LHCN-M2 (cell line): ENCODE measurements at regions not wholly inside any gene's neighbourhood (a gene's known extent, or its start where the extent isn't known, plus 50 kb on each side); places are given as distances from the start of the nearest gene placed in this dataset.

Source experiments
- DNase-seq: peaks from one replicate; pipeline ENCODE4 v3.0.0-alpha.2; 2012; ENCODE audit warnings: low read depth

DNA sequence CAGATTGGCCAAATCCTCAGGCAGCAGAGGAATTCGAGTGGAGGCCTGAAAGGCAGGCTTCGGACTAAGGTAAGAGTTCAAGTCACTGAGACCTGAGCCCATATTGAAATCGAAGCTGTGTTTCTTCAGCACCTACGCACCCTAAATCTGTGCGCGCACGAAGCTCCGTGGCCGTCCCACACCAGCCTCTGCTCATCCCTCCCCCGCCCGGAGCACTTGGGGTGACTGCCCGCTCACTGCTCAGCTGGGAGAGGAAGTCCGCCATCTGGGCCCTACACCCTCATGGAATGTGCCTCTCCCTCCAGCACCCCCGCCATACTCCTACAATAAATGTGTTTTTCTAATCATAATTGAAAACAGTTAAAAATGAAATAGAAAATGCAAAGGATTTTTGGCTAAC, 734.5 kb downstream of the GALR1 start:
- DNase-seq = no peak

DNA sequence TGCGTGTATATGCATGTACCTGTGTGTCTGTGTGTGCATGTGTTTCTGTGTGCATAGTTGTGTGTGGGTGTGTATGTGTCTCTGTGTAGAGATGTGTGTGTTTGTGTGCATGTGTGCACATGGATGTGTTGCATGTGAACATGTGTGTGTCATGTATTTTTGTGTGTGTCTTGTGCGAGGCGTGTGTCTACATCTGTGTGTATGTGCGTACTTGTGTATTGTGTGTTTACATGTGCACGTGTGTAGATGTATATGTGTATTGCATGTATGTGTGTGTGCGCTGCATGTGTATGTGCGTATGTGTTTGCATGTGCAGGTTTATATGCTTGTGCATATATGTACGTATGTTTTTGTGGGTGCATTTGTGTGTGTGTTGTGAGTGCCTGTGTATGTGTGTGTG, 735.2 kb downstream of the GALR1 start:
- DNase-seq = no peak

DNA sequence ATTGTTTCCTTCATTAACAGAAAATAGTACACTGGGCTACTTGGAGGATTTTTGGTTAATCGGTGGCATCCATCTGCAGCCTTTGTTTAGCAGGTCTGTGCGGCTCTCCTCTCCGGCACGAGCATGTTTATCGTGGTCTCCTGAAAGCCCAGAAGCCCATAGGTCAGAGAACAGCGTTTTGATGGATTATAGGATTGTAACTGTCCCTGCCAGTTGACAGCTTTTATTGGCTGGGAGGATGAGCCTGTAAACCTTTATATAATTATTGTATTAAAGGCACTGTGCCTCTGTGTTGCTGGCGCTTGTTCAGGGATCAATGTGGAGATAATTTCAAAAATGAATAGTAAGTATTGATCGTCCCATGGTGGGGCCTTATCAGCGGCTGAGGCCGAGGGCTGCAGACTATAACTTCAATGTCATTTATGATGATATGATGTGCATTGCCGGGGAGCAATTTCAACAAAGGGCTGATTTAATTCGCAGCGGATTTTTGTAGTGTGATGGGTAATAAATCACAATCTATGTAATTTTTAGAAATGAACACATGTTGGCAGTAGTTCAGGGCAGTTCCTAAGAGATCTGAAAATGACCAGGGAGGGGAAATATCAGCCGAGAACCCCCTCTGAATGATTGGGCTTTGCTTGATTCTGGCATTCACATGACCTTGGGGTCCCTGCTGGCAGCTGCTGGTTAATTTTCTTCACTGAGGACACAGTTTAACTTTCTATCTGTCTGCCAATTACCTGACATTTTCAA, 736.1 kb downstream of the GALR1 start:
- no peak for DNase-seq

DNA sequence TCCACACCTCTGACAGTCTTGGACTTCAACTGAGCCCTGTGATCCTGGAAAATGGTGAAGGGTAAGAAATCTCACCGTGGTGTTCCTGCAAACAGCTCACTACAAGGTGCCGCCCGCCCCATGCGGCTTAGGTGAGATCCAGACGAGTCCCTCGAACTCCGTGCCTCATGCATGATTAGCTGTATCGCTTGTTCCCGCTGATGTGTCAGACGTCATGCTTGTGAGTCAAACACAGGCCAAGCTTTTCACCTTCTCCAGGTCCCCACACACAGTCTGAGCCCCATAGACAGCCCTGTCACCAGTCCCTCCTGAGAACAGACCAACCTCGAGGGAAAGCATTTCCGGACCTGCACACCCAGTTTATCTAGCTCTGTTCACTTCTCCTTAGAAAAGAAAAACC, 740.5 kb downstream of the GALR1 start:
- DNase-seq = no peak

DNA sequence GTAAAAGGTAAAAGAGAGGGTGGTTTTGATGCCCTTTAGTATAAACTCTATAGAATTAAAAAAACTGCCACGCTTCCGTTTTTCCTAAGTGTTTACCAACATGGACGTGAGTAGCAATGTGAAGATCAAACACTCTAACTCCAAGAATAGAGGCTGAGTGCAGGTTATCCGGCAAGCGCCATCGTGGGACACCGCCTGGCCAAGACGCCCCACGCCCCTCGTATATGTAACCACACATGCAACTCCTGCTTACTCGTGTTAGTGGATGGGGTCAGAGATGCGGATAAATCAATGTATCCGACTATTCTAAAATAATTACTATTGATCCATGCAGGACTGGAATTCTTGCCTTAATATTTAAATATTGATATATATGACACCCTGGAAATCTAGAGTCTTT, 741.3 kb downstream of the GALR1 start:
- DNase-seq = no peak

DNA sequence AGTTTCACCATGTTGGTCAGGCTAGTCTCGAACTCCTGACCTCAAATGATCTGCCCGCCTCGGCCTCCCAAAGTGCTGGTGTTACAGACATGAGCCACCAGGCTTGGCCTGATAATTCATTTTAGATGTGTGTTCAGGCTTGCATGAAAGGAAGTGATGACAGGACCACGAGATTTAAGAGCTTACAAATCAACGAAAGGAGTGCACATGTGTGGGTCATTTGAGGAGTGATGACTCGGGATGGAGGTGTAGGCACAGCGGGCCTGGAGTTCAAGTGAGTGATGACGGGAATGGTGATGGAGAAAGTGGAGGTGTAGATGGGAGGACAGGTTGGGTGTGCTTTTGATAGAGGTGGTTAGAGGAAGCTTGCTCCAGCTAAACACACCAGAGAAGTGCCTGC, 742.4 kb downstream of the GALR1 start:
- no peak for DNase-seq

DNA sequence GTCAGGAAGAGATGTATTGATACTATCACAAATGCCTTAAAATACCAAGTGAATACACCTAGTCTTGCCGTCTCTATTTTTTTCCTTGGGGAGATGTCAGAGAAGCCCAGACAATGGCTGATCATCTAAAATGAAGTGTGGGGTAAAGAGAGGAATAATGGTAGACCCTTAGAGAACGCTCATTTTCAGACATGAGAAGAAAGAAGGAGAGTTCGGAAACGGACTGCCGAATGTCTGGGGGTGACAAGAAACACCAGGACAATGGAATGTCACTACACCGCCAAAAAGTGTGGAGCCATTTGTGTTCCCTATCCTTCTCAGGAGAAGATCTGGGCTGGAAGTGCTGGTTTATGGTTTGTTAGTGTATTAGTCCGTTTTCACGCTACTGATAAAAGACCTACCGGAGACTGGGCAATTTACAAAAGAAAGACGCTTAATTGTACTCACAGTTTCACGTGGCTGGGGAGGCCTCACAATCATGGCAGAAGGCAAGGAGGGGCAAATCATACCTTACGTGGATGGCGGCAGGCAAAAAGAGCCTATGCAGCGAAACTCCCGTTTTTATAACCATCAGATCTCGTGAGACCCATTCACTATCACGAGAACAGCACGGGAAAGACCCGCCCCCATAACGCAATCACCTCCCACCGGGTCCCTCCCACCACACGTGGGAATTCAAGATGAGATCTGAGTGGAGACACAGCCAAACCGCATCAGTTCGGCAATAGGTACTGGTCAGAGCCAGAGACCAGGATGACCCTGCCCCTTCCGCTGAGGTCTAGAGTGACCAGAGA, 743.7 kb downstream of the GALR1 start:
- DNase-seq = no peak

DNA sequence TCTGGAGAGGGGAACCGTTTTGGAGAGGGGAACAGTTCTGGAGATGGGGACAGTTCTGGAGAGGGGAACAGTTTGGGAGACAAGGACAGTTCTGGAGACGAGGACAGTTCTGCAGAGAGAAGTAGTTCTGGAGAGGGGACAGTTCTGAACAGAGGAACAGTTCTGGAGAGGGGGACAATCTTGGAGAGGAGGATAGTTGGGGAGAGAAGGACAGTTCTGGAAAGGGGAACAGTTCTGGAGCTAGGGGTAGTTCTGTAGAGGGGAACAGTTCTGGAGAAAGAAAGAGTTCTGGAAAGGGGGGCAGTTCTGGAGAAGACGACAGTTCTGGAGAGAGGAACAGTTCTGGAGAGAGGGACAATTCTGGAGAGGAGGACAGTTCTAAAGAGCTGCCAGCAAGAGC, 745.9 kb downstream of the GALR1 start:
- no peak for DNase-seq

DNA sequence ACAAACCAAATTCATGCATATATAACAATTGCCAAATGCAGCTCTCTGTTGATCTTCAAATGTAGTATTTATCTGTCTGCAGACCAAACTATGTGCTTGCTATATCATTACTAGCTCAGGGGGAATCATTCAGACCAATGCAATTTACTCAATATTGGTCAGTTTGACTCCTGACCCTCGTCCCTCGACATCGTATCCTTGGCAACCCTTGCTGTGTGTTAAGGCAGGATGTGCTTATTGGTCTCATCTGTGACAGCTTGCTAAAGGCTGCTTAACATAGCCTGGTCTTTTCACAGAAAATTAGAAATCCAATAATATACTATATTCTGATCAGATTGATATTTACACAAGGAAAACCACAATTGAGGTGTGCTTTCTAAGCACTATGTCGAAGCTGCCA, 747.1 kb downstream of the GALR1 start:
- no peak for DNase-seq

DNA sequence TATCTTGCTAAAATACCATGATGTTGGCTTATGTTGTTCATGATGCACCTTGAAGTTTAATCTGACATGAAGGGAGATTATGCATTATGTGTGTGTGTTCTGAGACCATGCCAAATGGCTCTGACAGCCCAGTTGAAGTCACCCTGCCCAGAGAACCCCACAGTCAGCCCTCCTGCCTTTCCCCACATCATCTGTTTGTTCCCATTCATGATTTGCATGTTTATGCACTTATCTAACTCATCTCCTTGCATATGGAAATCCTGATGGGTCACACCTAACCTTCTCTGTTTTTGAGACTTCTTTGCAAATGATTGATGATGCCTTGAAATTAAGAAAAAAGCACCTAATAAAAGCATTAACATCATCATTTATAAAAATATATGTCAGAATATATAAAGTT, 752.2 kb downstream of the GALR1 start:
- no peak for DNase-seq

DNA sequence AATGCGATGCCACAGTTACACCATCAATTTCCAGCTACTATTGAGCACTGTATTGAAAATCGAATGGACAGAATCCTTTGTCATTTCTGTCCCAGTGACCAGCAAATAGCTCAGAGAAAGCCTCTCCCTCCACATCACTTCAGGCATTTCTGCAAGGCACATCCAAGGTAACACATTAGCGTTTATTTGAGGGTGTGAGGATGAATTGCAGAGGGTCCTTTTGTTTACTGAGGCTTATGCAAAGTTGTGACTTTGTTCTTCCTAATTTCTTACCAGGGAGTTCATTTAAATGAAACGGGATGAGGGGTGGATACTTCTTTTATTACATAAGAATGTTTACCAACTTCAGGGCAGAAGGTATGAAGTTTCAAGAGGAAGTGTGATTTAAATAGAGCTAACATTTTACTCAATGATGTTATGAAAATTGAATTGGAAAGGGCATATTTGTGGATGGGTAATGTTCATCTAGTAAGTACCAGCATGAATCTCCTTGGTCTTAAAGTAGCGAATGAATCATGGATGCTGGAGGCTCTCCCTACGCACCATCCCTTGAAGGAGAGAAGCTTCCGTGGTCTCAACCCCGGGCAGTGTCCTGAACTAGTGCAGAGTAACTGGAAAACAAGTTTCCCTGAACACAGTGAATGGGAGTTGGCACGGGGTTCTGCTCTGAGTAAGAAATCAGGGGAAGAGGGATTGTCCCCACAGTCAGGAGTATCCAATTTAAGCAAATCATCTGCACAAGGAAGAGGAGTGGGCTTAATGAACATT, 756.5 kb downstream of the GALR1 start:
- DNase-seq = no peak

DNA sequence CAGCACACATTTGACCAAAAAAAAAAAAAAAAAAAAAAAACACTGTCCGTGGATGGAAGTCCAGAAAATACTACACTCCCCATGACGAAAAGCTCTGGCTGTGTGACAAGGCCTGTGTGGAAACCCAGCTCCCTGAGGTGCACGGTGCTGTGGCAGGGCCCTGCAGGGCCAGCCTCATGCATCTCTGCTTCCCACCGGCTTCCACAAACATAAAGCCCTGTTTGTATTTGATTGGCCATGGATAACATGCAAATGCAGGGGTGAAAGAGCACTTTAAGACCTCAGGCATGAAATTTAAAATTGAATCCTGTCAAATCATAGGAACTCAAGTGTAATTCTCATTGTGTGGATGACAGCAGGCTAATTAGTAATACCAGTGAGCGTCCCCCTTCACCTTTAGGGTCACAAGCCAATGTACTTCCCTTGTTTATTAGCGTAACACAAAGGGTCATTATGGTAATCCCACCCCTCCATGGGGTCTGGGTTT, 757.2 kb downstream of the GALR1 start:
- no peak for DNase-seq

DNA sequence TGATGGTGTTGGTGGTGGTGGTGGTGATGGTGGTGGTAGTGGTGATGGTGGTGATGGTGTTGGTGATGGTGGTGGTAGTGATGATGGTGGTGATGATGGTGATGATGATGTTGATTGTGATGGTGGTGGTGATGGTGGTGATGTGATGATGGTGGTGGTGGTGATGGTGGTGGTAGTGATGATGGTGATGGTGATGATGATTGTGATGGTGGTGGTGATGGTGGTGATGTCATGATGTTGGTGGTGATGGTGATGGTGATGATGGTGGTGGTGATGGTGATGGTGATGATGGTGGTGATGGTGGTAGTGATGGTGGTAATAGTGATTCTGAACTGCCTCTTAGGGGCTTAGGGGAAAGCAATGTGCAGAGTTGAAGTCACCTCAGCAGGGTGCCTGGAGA, 760.7 kb downstream of the GALR1 start:
- no peak for DNase-seq

DNA sequence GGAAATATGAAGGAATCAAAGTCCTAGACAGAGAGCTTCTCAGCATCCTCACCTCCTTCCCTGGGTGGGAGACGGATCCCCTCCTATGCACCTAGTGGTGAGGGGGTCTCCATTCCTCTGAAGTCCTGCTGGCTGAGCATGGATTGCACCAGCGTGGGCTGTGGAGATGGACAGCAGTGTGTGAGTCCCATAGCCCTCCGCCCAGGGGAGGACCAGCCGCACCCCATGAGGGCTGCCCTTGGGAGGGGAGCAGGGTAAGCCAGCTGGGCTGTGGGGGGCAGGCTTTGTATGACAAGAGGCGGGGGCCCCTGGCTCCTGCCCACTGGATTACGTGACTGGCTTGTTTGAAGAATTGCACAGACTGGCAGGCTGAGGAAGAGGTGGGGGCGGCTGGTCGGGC, 768.2 kb downstream of the GALR1 start:
- DNase-seq = no peak

DNA sequence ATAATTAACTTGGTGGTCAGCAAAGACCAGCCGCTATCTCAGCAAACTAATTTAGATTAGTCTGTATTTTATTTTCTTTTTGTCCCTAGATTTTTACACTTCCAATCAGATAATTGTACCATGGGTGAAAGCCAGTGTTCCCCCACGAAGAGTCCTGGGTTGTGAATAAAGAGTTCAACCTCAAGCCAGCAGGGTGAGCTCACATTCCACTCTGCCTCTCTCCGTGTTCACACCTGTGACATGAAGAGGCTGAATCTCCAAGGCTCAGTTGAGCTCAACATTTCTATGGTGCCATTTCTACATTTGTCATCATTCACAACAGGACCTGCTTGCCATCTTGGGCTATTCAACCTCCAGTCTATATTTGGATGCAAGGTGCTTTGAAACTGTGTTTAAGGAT, 771.5 kb downstream of the GALR1 start:
- no peak for DNase-seq

DNA sequence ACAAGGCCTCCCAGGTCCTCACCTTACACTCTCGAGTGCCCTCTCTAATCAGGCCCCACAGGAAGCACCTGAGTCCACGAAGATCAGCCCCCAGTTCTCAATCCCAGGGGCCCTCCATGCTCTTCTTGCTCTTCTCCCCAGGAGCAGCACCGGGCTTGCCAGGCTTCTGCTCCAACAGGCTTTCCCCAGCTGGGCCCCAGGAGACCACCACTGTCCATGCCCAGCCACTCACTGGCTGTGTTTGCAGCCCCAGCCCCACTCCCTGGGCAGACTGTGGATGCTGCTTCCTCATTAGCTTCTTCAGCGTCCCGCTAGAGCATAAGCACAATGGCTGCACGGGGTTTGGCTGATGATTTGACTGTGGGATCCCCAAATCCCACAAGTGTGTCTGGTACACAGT, 781.9 kb downstream of the GALR1 start:
- no peak for DNase-seq

DNA sequence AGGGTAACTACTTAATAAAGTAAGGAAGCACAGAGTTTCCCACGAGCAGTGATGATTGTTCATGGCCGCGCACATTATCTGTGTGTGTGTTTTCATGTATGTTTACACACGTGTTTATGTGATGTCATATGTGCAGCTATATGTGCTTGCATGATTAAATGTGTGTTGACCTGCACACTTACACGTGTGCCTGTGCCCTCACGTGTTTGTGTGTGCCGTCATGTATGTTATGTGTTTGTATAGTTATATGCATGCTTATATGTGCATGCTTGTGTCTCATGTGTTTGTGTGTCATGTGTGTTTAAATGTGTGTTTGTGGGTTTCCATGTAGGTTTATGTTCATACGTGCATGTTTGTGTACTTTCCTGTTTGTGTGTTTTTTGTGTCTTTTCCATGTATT, 782.3 kb downstream of the GALR1 start:
- DNase-seq = no peak

DNA sequence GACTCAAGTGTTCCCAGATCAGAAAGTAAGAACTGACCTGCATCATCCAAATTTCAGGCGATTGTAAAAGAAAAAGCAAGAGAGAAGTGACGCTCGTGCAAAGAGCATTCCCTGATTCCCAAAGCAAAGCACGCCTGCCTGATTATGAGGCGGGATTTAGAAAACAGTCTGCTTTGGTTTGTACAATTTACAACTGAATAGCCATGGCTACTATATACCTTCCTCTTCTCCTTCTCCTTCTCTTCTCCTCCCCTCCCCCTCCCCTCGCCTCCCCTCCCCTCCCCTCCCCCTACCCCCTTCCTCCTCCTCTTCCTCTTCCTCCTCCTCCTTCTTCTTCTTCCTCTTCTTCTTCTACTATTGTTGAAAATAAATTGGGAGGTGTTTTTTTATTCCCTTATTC, 782.9 kb downstream of the GALR1 start:
- no peak for DNase-seq

DNA sequence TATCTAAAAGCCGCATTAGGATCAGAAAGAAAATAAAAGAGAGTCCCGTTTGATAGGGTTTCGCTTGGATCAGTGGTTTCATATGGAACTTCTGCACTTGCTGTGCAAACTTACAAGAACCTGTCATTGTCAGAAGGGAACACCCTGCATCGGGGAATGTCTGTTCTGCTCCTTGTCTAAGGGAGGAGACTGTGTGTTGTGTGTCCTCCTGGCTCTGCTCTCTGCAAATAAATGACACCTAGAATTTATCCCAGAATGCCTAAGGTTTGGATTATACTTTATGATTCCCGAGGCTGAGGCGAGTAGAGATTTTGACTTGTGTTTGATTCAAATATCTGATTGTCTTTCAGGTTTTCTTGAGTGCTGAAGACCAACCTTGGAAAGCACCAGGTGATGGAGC, 785.1 kb downstream of the GALR1 start:
- no peak for DNase-seq

DNA sequence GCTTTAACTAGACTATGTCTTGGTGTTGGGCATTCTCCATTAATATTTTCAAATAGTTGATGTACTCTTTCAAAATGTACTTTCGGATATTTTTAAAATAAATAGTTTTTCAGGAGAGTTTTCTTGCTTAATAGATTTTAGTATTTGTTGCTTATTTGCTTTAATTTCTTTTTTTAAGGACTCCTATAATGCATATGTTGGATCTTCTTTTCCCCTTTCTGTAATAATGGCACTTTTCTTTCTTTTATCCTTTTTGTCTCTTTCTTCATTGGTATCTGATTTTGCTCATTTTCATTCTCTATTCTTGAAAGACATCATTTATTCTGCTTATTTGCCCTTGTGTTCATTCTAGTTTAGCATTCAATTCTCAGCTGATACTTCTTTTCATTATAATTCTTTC, 791.6 kb downstream of the GALR1 start:
- DNase-seq = no peak

DNA sequence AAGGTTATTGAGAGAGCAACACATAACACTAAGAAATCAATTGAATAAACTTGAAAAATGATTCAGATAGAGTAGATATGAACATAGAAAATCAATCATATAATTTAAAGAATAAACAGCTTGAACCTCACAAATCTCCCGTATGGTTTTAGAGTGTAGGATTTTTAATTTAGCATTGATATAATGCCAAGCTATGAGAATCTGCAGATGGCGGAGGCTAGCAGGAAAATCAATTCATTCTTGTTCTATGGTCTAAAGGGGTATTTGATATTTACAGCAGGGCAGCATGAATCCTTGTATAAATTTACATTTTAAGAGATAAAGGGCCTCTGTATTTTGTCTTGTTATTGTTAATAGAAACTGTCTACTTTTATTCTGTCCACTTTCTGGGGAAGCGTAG, 797.0 kb downstream of the GALR1 start:
- DNase-seq = no peak

DNA sequence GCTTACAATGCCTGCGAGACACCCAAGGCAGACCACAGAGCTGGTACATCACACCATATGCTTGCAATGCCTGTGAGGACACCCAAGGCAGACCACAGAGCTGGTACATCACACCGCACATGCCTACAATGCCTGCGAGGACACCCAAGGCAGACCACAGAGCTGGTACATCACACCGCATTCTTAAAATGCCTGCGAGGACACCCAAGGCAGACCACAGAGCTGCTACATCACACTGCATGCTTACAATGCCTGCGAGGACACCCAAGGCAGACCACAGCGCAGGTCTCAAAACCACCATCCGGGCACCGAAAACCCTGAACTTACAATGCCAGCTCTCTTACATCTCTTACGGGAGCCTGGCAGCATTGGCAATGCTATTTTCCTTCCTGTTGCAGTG, 799.6 kb downstream of the GALR1 start:
- no peak for DNase-seq

DNA sequence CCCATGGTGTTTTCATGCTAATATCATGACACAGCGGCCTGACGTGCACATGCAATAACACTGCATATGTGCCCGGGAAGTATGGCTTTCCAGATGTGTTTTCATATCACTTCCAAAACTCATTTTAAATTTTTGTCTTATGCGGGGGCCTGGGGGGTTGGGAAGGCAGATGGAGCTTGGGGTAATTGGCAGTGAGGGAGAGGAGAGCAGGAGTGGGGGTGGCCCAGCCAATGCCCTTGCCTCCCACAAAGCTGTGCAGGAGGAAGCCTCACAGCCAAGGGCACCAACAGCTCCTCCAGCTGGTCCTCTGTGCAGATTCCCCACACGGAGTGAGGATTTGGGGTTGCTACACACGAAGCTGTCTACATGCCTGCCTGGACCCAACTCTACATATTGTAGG, 805.2 kb downstream of the GALR1 start:
- DNase-seq = no peak
